Nephron (organoid): ENCODE measurements at regions not wholly inside any gene's neighbourhood (a gene's known extent, or its start where the extent isn't known, plus 50 kb on each side); places are given as distances from the start of the nearest gene placed in this dataset.
A peak's percentile ranks its signal among the peaks of the same experiment; 100 is the strongest.

Source experiments
- H3K27ac Mint-ChIP-seq, 3 experiments: 2 replicates each; pipeline ENCODE4 v1.8.0; 2020; ENCODE audit warnings: mixed read lengths in 3 of 3, mild to moderate bottlenecking in 2 of 3, moderate library complexity in 1 of 3
- H3K27me3 Mint-ChIP-seq: 2 replicates; pipeline ENCODE4 v1.8.0; 2021; ENCODE audit warnings: low read depth, mild to moderate bottlenecking, moderate library complexity, mixed read lengths
- H3K36me3 Mint-ChIP-seq: 2 replicates; pipeline ENCODE4 v1.8.0; 2020; ENCODE audit warnings: low read depth, mixed read lengths
- H3K4me1 Mint-ChIP-seq: 2 replicates; pipeline ENCODE4 v1.8.0; 2020; ENCODE audit warnings: mixed read lengths
- H3K4me3 Mint-ChIP-seq, 3 experiments: 2 replicates each; pipeline ENCODE4 v1.8.0; 2020; ENCODE audit warnings: mild to moderate bottlenecking in 3 of 3, mixed read lengths in 3 of 3, moderate library complexity in 2 of 3
- H3K9me3 Mint-ChIP-seq: 2 replicates; pipeline ENCODE4 v1.8.0; 2020; ENCODE audit warnings: mixed read lengths
- TF ChIP-seq, protein P1 (sequence below), 3 experiments: fragments of 200-600 bp; sonication (generic); IDR thresholded peaks; one replicate each; pipeline ENCODE4 v1.5.0; 2021; ENCODE audit warnings: antibody characterized with exemption in 3 of 3; ENCODE audit not compliant: unreplicated experiment in 3 of 3

GRCh38 chr3:151971814-151972579 is 98.6 kb downstream of the SUCNR1 start:
- Mint-ChIP-seq H3K4me1 (no peaks in the 10 kb centered on the region), H3K9me3 (peaks cover 3% of the 10 kb centered on the region), H3K27me3 (no peaks in the 10 kb centered on the region), H3K27ac (no peak overlapping the region), H3K36me3 (no peaks in the 10 kb centered on the region), H3K4me3 (no peak overlapping the region)
- TF ChIP-seq, protein P1, sequence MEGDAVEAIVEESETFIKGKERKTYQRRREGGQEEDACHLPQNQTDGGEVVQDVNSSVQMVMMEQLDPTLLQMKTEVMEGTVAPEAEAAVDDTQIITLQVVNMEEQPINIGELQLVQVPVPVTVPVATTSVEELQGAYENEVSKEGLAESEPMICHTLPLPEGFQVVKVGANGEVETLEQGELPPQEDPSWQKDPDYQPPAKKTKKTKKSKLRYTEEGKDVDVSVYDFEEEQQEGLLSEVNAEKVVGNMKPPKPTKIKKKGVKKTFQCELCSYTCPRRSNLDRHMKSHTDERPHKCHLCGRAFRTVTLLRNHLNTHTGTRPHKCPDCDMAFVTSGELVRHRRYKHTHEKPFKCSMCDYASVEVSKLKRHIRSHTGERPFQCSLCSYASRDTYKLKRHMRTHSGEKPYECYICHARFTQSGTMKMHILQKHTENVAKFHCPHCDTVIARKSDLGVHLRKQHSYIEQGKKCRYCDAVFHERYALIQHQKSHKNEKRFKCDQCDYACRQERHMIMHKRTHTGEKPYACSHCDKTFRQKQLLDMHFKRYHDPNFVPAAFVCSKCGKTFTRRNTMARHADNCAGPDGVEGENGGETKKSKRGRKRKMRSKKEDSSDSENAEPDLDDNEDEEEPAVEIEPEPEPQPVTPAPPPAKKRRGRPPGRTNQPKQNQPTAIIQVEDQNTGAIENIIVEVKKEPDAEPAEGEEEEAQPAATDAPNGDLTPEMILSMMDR (IDR thresholded peaks at IDR 0.05; ENCODE audit: unreplicated experiment in 3 of 3), result no peak

DNA sequence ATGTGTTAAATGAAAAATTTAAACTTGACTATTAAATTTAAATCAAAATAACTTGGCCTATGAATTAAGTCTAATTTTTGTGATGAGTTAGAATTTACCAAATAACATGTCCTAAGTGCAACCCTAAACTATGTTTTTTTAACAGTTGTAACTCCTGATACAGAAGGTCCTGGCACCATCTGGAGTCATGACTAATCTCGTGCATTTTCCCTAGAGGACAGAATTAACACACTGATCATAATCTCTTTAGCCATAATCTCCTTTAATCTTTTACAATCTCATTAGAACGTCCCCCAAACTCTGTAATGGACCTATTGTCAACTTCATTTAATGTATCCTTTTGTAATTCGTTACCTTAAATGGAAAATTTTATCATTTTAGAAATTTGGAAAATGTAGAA is 100.6 kb downstream of the SUCNR1 start:
- no peaks in the 10 kb centered on the region for H3K36me3 Mint-ChIP-seq
- TF ChIP-seq, protein P1 (IDR thresholded peaks at IDR 0.05; ENCODE audit: unreplicated experiment in 3 of 3), result no peak
- H3K4me3 Mint-ChIP-seq, result no peak overlapping the region
- H3K4me1 Mint-ChIP-seq, result no peaks in the 10 kb centered on the region
- no peaks in the 10 kb centered on the region for H3K27me3 Mint-ChIP-seq
- no peaks in the 10 kb centered on the region for H3K9me3 Mint-ChIP-seq
- no peak overlapping the region for H3K27ac Mint-ChIP-seq

DNA sequence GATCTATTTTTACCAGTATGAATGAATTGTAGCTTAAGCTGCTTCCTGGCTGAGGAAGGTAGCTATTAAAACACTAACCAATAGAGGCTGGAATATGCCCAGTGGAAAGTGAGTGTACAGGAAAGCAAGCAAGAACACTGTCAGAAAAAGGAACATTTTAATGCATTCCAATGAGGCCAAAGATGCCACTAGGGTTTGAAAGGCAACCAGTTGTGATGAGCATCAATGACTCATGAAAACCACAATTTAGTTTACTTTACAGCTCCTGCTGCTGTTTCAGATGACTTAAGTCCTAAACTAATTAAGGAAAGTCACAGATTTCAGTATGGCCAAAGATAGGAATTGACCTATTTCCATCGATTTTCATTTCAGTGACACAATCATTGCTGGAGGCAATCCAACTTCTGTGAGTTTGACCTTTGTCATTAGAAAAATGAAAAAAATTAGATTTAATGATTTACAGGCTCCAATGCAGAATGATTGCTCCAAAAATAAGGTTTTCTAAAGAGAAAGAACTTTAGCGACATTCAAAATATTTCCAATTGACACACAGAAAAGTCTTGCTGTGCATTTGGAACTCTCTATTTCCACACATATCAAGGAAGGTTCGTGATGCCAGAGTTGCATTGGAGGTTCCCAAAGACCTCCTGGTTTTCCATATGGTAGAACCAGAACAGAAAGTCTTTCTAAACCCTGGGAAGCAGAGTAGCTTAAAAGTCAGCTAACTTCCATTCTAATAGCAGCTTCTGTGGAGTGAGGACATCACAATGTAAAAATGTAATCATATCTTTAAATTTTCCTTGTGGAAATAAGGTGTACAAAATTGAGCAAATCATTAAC is 103.0 kb downstream of the SUCNR1 start:
- TF ChIP-seq, protein P1 (IDR thresholded peaks at IDR 0.05; ENCODE audit: unreplicated experiment in 3 of 3), result no peak
- H3K36me3 Mint-ChIP-seq, result no peaks in the 10 kb centered on the region
- no peak overlapping the region for H3K27ac Mint-ChIP-seq
- H3K4me1 Mint-ChIP-seq, result peaks cover 6% of the 10 kb centered on the region
- H3K27me3 Mint-ChIP-seq, result no peaks in the 10 kb centered on the region
- H3K9me3 Mint-ChIP-seq, result no peaks in the 10 kb centered on the region
- no peak overlapping the region for H3K4me3 Mint-ChIP-seq

- H3K36me3 Mint-ChIP-seq, result no peaks in the 10 kb centered on the region
- peaks cover 6% of the 10 kb centered on the region for H3K4me1 Mint-ChIP-seq
- H3K27ac Mint-ChIP-seq, result peak overlapping the region; percentile 29 to 68 (median 57)
- H3K4me3 Mint-ChIP-seq, result no peak overlapping the region
- peaks cover under 1% of the 10 kb centered on the region for H3K9me3 Mint-ChIP-seq
- H3K27me3 Mint-ChIP-seq, result no peaks in the 10 kb centered on the region
- TF ChIP-seq, protein P1 (IDR thresholded peaks at IDR 0.05; ENCODE audit: unreplicated experiment in 3 of 3), result no peak
These were observed 106.5 kb downstream of the SUCNR1 start for GRCh38 chr3:151979906-151980305.

- TF ChIP-seq, protein P1 (IDR thresholded peaks at IDR 0.05; ENCODE audit: unreplicated experiment in 3 of 3), result no peak
These were observed 110.1 kb downstream of the SUCNR1 start for GRCh38 chr3:151983538-151983937.

More at GRCh38 chr3:151983538-151983937, 110.1 kb downstream of the SUCNR1 start:
- H3K4me3 Mint-ChIP-seq, result no peak overlapping the region
- H3K27ac Mint-ChIP-seq, result no peak overlapping the region
- H3K9me3 Mint-ChIP-seq, result peaks cover 6% of the 10 kb centered on the region
- no peaks in the 10 kb centered on the region for H3K27me3 Mint-ChIP-seq
- H3K4me1 Mint-ChIP-seq, result peaks cover 6% of the 10 kb centered on the region
- no peaks in the 10 kb centered on the region for H3K36me3 Mint-ChIP-seq
